Muscle of leg (tissue), 3 donors: ENCODE measurements at regions not wholly inside any gene's neighbourhood (a gene's known extent, or its start where the extent isn't known, plus 50 kb on each side); places are given as distances from the start of the nearest gene placed in this dataset.

Experiments
- DNase-seq: peaks from one replicate; pipeline ENCODE4 v3.0.0; 2013
- H3K27ac ChIP-seq: one replicate; pipeline ENCODE4 v1.5.1; 2013; ENCODE audit warnings: mild to moderate bottlenecking, low read length, control low read depth
- H3K27me3 ChIP-seq: one replicate; pipeline ENCODE4 v1.6.1; 2013; ENCODE audit warnings: low read length; ENCODE audit not compliant: control insufficient read depth, insufficient read depth
- H3K36me3 ChIP-seq: one replicate; pipeline ENCODE4 v1.6.1; 2013; ENCODE audit warnings: low read length; ENCODE audit not compliant: control insufficient read depth, insufficient read depth
- H3K4me1 ChIP-seq: one replicate; pipeline ENCODE4 v1.6.1; 2013; ENCODE audit warnings: low read length; ENCODE audit not compliant: control insufficient read depth, insufficient read depth
- H3K4me3 ChIP-seq: one replicate; pipeline ENCODE4 v1.5.1; 2013; ENCODE audit warnings: low read length, control low read depth
- H3K9me3 ChIP-seq: replicated peaks from 2 replicates; pipeline ENCODE4 v1.6.1; 2013; ENCODE audit warnings: low read depth, low read length; ENCODE audit not compliant: control insufficient read depth
- WGBS: methylation state at CpG from one replicate; pipeline ENCODE4 v1.1.5; 2013; ENCODE audit warnings: missing lambda C conversion rate; ENCODE audit not compliant: insufficient coverage; 5-methylcytosine and 5-hydroxymethylcytosine counted together

- peak; percentile 4 for DNase-seq
- no peak overlapping the region for H3K4me3 ChIP-seq
- no CpG with 5 or more reads among the region's 5 CpGs for WGBS
- H3K27me3 ChIP-seq = no peaks in the 10 kb centered on the region
- no peaks in the 10 kb centered on the region for H3K4me1 ChIP-seq
- no peak overlapping the region for H3K27ac ChIP-seq
- H3K9me3 ChIP-seq = no peaks in the 10 kb centered on the region
- no peaks in the 10 kb centered on the region for H3K36me3 ChIP-seq
Measured at GRCh38 chr18:41096504-41096903, 858.5 kb upstream of the PIK3C3 start.

- WGBS = no CpG with 5 or more reads among the region's 2 CpGs
Measured at GRCh38 chr18:41077076-41077475, 878.0 kb upstream of the PIK3C3 start.

GRCh38 chr18:41075212-41075611, 879.8 kb upstream of the PIK3C3 start:
- Histone ChIP-seq H3K27ac (no peak overlapping the region), H3K27me3 (no peaks in the 10 kb centered on the region), H3K36me3 (no peaks in the 10 kb centered on the region), H3K4me3 (no peak overlapping the region), H3K9me3 (no peaks in the 10 kb centered on the region), H3K4me1 (no peaks in the 10 kb centered on the region)
- 20% methylated on average over 1 of the region's 1 CpG for WGBS
- peak; percentile 3 for DNase-seq

More at GRCh38 chr18:41077076-41077475, 878.0 kb upstream of the PIK3C3 start:
- Histone ChIP-seq H3K4me1 (no peaks in the 10 kb centered on the region), H3K4me3 (no peak overlapping the region), H3K27me3 (no peaks in the 10 kb centered on the region), H3K27ac (no peak overlapping the region), H3K9me3 (no peaks in the 10 kb centered on the region), H3K36me3 (no peaks in the 10 kb centered on the region)
- DNase-seq = peak; percentile 2

DNA sequence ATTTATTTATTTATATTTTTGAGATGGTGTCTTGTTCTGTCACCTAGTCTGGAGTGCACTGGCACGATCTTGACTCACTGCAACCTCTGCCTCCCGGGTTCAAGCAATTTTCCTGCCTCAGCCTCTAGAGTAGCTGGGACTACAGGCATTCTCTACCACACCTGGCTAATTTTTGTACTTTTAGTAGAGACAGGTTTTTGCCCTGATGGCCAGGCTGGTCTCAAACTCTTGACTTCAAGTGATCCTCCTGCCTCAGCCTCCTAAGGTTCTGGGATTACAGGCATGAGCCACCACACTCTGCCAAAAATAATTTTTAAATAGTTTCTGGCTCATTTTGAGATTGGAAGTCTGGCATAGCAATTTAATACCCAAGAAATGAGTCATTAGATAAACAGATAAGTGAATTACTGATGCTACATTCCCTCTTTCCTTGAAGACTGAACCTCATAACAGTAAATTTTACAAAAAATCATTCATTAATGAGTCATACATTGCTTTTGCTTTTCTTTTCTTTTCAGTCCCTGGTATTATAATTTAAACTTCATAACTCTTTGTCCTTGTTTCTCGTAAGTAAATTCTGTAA, 881.6 kb upstream of the PIK3C3 start:
- no peaks in the 10 kb centered on the region for H3K9me3 ChIP-seq
- no peak overlapping the region for H3K27ac ChIP-seq
- WGBS = 100% methylated on average over 2 of the region's 3 CpGs
- no peak for DNase-seq
- H3K4me1 ChIP-seq = no peaks in the 10 kb centered on the region
- no peaks in the 10 kb centered on the region for H3K36me3 ChIP-seq
- no peak overlapping the region for H3K4me3 ChIP-seq
- no peaks in the 10 kb centered on the region for H3K27me3 ChIP-seq

GRCh38 chr18:41072946-41073345, 882.1 kb upstream of the PIK3C3 start:
- H3K27ac ChIP-seq = no peak overlapping the region
- no peaks in the 10 kb centered on the region for H3K9me3 ChIP-seq
- DNase-seq = no peak
- no peak overlapping the region for H3K4me3 ChIP-seq
- no CpG with 5 or more reads among the region's 1 CpG for WGBS
- H3K4me1 ChIP-seq = no peaks in the 10 kb centered on the region
- H3K36me3 ChIP-seq = no peaks in the 10 kb centered on the region
- H3K27me3 ChIP-seq = no peaks in the 10 kb centered on the region

- H3K4me3 ChIP-seq = no peak overlapping the region
- no CpG with 5 or more reads among the region's 4 CpGs for WGBS
- H3K27me3 ChIP-seq = no peaks in the 10 kb centered on the region
- no peaks in the 10 kb centered on the region for H3K9me3 ChIP-seq
- no peak overlapping the region for H3K27ac ChIP-seq
- DNase-seq = no peak
- no peaks in the 10 kb centered on the region for H3K36me3 ChIP-seq
- no peaks in the 10 kb centered on the region for H3K4me1 ChIP-seq
Measured at GRCh38 chr18:41071826-41072225, 883.2 kb upstream of the PIK3C3 start.

GRCh38 chr18:41069167-41069566, 885.9 kb upstream of the PIK3C3 start:
- no peak overlapping the region for H3K27ac ChIP-seq
- H3K4me3 ChIP-seq = no peak overlapping the region
- H3K36me3 ChIP-seq = no peaks in the 10 kb centered on the region
- H3K4me1 ChIP-seq = no peaks in the 10 kb centered on the region
- no peak for DNase-seq
- no peaks in the 10 kb centered on the region for H3K27me3 ChIP-seq
- no peaks in the 10 kb centered on the region for H3K9me3 ChIP-seq
- 95% methylated on average over 3 of the region's 7 CpGs for WGBS

DNA sequence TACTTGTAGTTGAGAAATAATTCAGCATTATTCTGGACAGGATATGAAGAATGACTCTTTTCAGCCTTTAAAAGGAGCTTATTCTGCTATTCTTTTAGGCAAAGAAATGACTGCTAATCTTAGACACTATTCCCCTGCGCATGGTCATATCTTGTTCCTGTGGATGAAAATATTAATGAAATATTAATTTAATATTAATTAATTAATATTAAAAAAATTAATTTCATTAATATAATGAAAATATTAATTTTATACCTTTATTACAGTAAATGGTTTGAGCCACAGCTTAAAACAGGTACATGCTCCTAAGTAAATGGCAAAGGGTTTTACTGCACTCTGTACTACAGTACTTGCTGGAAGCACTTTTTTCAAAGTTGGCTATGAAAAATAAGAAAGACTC, 890.1 kb upstream of the PIK3C3 start:
- WGBS = no CpG with 5 or more reads among the region's 1 CpG
- DNase-seq = no peak
- Histone ChIP-seq H3K27me3 (no peaks in the 10 kb centered on the region), H3K27ac (no peak overlapping the region), H3K4me3 (no peak overlapping the region), H3K9me3 (no peaks in the 10 kb centered on the region), H3K36me3 (no peaks in the 10 kb centered on the region), H3K4me1 (no peaks in the 10 kb centered on the region)

- no peaks in the 10 kb centered on the region for H3K9me3 ChIP-seq
- no peak overlapping the region for H3K27ac ChIP-seq
- WGBS = no CpG with 5 or more reads among the region's 2 CpGs
- H3K36me3 ChIP-seq = no peaks in the 10 kb centered on the region
- H3K4me1 ChIP-seq = no peaks in the 10 kb centered on the region
- H3K4me3 ChIP-seq = no peak overlapping the region
- no peak for DNase-seq
- no peaks in the 10 kb centered on the region for H3K27me3 ChIP-seq
Measured at GRCh38 chr18:41060967-41061366, 894.1 kb upstream of the PIK3C3 start.

- WGBS = no CpG with 5 or more reads among the region's 1 CpG
- no peak for DNase-seq
Measured at GRCh38 chr18:41059126-41059415, 896.0 kb upstream of the PIK3C3 start.

More at GRCh38 chr18:41059126-41059415, 896.0 kb upstream of the PIK3C3 start:
- H3K4me1 ChIP-seq = no peaks in the 10 kb centered on the region
- no peaks in the 10 kb centered on the region for H3K36me3 ChIP-seq
- H3K9me3 ChIP-seq = no peaks in the 10 kb centered on the region
- no peak overlapping the region for H3K27ac ChIP-seq
- no peaks in the 10 kb centered on the region for H3K27me3 ChIP-seq
- no peak overlapping the region for H3K4me3 ChIP-seq
